ENCODE measurements at regions not wholly inside any gene's neighbourhood (a gene's known extent, or its start where the extent isn't known, plus 50 kb on each side); places are given as distances from the start of the nearest gene placed in this dataset.

DNA sequence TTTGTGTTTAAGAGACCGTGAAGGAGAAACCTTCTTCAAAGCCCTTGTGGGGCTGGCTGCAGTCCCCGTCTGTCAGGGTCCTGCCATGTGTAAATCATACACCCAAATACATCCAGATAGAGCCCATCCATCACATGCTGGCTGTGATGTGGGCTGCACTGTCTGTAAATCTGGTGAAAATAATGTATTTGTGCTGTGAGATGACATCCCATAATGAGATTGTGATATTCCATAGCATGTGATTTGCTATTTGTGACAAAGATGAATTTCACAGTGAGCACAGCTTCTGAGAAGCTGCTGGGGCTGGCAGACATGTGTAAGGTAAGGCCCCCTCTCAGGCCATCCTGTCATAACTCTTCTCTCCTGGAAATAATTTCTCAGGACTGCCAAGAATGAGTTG lies 114.3 kb upstream of the MB21D2 start:
- TF ChIP-seq SIN3A (IDR thresholded peaks at IDR 0.05; ENCODE audit: borderline replicate concordance, insufficient read depth, low read length) (no peak), TAF1 (IDR thresholded peaks at IDR 0.05; ENCODE audit: borderline replicate concordance, insufficient read depth, low read length) (no peak), FOXP2 (optimal IDR thresholded peaks at IDR 0.05; ENCODE audit: borderline replicate concordance, extremely low read depth, extremely low read length, insufficient read depth) (no peak), POLR2AphosphoS5 (IDR thresholded peaks at IDR 0.05; ENCODE audit: low read depth, low read length) (no peak)
- TF ChIP-seq, protein P1, sequence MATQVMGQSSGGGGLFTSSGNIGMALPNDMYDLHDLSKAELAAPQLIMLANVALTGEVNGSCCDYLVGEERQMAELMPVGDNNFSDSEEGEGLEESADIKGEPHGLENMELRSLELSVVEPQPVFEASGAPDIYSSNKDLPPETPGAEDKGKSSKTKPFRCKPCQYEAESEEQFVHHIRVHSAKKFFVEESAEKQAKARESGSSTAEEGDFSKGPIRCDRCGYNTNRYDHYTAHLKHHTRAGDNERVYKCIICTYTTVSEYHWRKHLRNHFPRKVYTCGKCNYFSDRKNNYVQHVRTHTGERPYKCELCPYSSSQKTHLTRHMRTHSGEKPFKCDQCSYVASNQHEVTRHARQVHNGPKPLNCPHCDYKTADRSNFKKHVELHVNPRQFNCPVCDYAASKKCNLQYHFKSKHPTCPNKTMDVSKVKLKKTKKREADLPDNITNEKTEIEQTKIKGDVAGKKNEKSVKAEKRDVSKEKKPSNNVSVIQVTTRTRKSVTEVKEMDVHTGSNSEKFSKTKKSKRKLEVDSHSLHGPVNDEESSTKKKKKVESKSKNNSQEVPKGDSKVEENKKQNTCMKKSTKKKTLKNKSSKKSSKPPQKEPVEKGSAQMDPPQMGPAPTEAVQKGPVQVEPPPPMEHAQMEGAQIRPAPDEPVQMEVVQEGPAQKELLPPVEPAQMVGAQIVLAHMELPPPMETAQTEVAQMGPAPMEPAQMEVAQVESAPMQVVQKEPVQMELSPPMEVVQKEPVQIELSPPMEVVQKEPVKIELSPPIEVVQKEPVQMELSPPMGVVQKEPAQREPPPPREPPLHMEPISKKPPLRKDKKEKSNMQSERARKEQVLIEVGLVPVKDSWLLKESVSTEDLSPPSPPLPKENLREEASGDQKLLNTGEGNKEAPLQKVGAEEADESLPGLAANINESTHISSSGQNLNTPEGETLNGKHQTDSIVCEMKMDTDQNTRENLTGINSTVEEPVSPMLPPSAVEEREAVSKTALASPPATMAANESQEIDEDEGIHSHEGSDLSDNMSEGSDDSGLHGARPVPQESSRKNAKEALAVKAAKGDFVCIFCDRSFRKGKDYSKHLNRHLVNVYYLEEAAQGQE (IDR thresholded peaks at IDR 0.05; ENCODE audit: insufficient read depth in 1 of 2, low read depth in 2 of 2, low read length in 2 of 2): no peak

DNA sequence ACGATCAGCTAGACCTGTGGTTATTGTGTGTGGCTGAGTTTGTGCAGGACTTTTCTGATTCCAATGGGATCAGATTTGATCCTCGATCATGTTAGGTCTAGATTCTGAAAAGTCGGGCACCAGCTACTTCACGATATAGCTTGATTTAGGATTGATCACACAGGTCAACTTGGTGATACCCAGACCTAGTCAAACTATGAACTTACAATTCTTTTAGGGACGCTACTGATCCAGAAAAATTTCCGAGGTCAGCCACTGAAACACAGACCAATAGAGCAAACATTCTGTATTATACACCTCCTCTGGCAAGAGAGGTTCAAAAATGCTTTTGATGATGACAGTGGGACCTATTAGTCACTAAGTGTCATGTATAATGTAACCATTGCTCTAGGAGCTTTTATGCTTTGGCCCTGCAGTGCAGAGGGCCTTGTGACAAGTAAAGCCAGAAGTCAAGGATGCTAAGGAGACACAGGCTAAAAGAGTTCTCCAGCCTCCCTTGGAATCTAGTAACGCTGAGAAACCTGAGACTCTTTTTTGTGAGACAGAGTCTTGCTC lies 115.6 kb upstream of the MB21D2 start:
- TF ChIP-seq, protein P1 (IDR thresholded peaks at IDR 0.05; ENCODE audit: insufficient read depth in 1 of 2, low read depth in 2 of 2, low read length in 2 of 2): no peak
- no peak for TF ChIP-seq TAF1 (IDR thresholded peaks at IDR 0.05; ENCODE audit: borderline replicate concordance, insufficient read depth, low read length)
- no peak for TF ChIP-seq POLR2AphosphoS5 (IDR thresholded peaks at IDR 0.05; ENCODE audit: low read depth, low read length)
- TF ChIP-seq FOXP2 (optimal IDR thresholded peaks at IDR 0.05; ENCODE audit: borderline replicate concordance, extremely low read depth, extremely low read length, insufficient read depth): no peak
- no peak for TF ChIP-seq SIN3A (IDR thresholded peaks at IDR 0.05; ENCODE audit: borderline replicate concordance, insufficient read depth, low read length)

GRCh38 chr3:193039058-193039457 lies 121.4 kb upstream of the MB21D2 start:
- TF ChIP-seq, protein P1 (IDR thresholded peaks at IDR 0.05; ENCODE audit: insufficient read depth in 1 of 2, low read depth in 2 of 2, low read length in 2 of 2): no peak
- no peak for TF ChIP-seq TAF1 (IDR thresholded peaks at IDR 0.05; ENCODE audit: borderline replicate concordance, insufficient read depth, low read length)
- TF ChIP-seq FOXP2 (optimal IDR thresholded peaks at IDR 0.05; ENCODE audit: borderline replicate concordance, extremely low read depth, extremely low read length, insufficient read depth): no peak

DNA sequence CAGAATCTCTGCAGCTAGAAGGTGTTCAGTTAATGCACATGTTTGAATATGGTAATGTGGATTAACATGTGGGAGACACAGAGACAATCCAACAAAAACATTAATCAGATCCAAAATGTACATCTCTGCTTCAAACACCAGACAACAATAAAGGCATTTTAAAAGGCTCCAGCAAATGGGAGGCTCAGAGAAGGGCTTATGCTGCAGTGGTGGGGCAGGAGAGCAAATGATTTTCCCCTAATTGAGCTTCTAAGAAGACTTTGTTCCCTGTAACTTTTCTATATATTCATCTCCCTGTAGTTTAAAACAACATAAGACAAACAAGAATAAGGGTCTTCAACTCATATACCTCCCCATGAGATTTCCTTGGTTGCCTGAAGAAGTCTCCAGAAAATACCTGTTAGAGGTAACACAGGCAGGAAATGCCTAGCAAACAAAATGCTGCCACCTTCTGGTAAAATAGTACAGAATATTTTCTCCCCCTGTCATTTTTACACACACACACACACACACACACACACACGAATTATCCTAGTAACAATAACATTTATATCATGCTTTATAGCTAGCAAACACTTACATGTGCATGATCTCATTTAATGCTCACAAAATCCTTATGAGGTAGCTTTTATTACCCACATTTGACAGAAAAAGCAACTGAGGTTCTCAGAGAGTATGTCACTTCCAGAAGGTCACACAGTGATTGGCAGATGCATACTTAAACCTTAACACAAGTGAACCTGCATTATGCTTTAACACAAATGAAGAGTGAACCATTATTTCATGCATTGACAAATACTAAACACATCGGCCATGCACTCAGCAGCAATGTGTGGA lies 123.4 kb upstream of the MB21D2 start:
- no peak for TF ChIP-seq SIN3A (IDR thresholded peaks at IDR 0.05; ENCODE audit: borderline replicate concordance, insufficient read depth, low read length)
- TF ChIP-seq, protein P1 (IDR thresholded peaks at IDR 0.05; ENCODE audit: insufficient read depth in 1 of 2, low read depth in 2 of 2, low read length in 2 of 2): no peak
- no peak for TF ChIP-seq FOXP2 (optimal IDR thresholded peaks at IDR 0.05; ENCODE audit: borderline replicate concordance, extremely low read depth, extremely low read length, insufficient read depth)
- no peak for TF ChIP-seq TAF1 (IDR thresholded peaks at IDR 0.05; ENCODE audit: borderline replicate concordance, insufficient read depth, low read length)
- no peak for TF ChIP-seq POLR2AphosphoS5 (IDR thresholded peaks at IDR 0.05; ENCODE audit: low read depth, low read length)
